RPMI8226 (cell line): ENCODE measurements at regions not wholly inside any gene's neighbourhood (a gene's known extent, or its start where the extent isn't known, plus 50 kb on each side); places are given as distances from the start of the nearest gene placed in this dataset.
"Not testable (repeated sequence)": the region's sequence is repeated elsewhere in the genome, so short reads cannot be mapped to it uniquely, and the experiment has no call there.

Source experiments
- DNase-seq: peaks from one replicate; pipeline ENCODE4 v3.0.0-alpha.2; 2015

GRCh38 chr3:181925841-181926240 is 214.1 kb downstream of the SOX2 start:
- DNase-seq = not testable (repeated sequence)

- DNase-seq = no peak
Observed at GRCh38 chr3:181929501-181929900, 217.8 kb downstream of the SOX2 start.

- DNase-seq = no peak
Observed at GRCh38 chr3:181930105-181930504, 218.4 kb downstream of the SOX2 start.

- DNase-seq = no peak
Observed at GRCh38 chr3:181932039-181932438, 220.3 kb downstream of the SOX2 start.

GRCh38 chr3:181933052-181933618 is 221.4 kb downstream of the SOX2 start:
- no peak for DNase-seq

- DNase-seq = no peak
Observed at GRCh38 chr3:181935915-181936314, 224.2 kb downstream of the SOX2 start.

- no peak for DNase-seq
Observed at GRCh38 chr3:181936774-181937173, 225.0 kb downstream of the SOX2 start.

GRCh38 chr3:181938580-181938979 is 226.9 kb downstream of the SOX2 start:
- not testable (repeated sequence) for DNase-seq

- DNase-seq = no peak
Observed at GRCh38 chr3:181940703-181941102, 229.0 kb downstream of the SOX2 start.

GRCh38 chr3:181941250-181941649 is 229.5 kb downstream of the SOX2 start:
- DNase-seq = peak; percentile 16

- no peak for DNase-seq
Observed at GRCh38 chr3:181943285-181943684, 231.6 kb downstream of the SOX2 start.

GRCh38 chr3:181947606-181948005 is 235.9 kb downstream of the SOX2 start:
- no peak for DNase-seq

- DNase-seq = no peak
Observed at GRCh38 chr3:181948286-181948685, 236.6 kb downstream of the SOX2 start.

GRCh38 chr3:181952221-181952620 is 240.5 kb downstream of the SOX2 start:
- DNase-seq = no peak

GRCh38 chr3:181952929-181953328 is 241.2 kb downstream of the SOX2 start:
- no peak for DNase-seq

GRCh38 chr3:181955566-181955965 is 243.8 kb downstream of the SOX2 start:
- DNase-seq = peak; percentile 69

- DNase-seq = peak; percentile 81
Observed at GRCh38 chr3:181956122-181956521, 244.4 kb downstream of the SOX2 start.

GRCh38 chr3:181966393-181966792 is 254.7 kb downstream of the SOX2 start:
- no peak for DNase-seq

- no peak for DNase-seq
Observed at GRCh38 chr3:181969925-181970324, 258.2 kb downstream of the SOX2 start.

GRCh38 chr3:181971424-181971823 is 259.7 kb downstream of the SOX2 start:
- no peak for DNase-seq

GRCh38 chr3:181974198-181974597 is 262.5 kb downstream of the SOX2 start:
- DNase-seq = no peak

- no peak for DNase-seq
Observed at GRCh38 chr3:181976526-181976925, 264.8 kb downstream of the SOX2 start.

- DNase-seq = no peak
Observed at GRCh38 chr3:181985386-181985785, 273.7 kb downstream of the SOX2 start.

GRCh38 chr3:181987736-181988135 is 276.0 kb downstream of the SOX2 start:
- no peak for DNase-seq

- no peak for DNase-seq
Observed at GRCh38 chr3:181998828-181999227, 287.1 kb downstream of the SOX2 start.

GRCh38 chr3:181999314-181999713 is 287.6 kb downstream of the SOX2 start:
- peak; percentile 60 for DNase-seq
